Fibroblast of lung (primary cell): ENCODE measurements at regions not wholly inside any gene's neighbourhood (a gene's known extent, or its start where the extent isn't known, plus 50 kb on each side); places are given as distances from the start of the nearest gene placed in this dataset.

Experiments used
- CTCF ChIP-seq, 2 donors: IDR thresholded peaks in 1 of 2; conservative IDR thresholded peaks in 1 of 2; 1 replicate in 1 of 2; 2 replicates in 1 of 2; pipeline ENCODE4 v1.5.1; 2011 to 2012; ENCODE audit warnings: low read length in 2 of 2, control low read depth in 1 of 2, inconsistent platforms in 1 of 2, low read depth in 1 of 2, mild to moderate bottlenecking in 1 of 2
- EZH2 ChIP-seq: IDR thresholded peaks from 2 replicates; pipeline ENCODE4 v1.5.1; 2012; ENCODE audit warnings: low read length, control low read depth, mild to moderate bottlenecking; ENCODE audit errors: missing control alignments

- no peak for TF ChIP-seq CTCF (conservative IDR thresholded peaks at IDR 0.05 in 1 of 2, IDR thresholded peaks at IDR 0.05 in 1 of 2; ENCODE audit: low read depth in 1 of 2, low read length in 2 of 2)
- TF ChIP-seq EZH2 = no peak
Observed at GRCh38 chr6:168133168-168133561, 54.2 kb upstream of the FRMD1 start.
